Stomach (tissue), 8 donors: ENCODE measurements at regions not wholly inside any gene's neighbourhood (a gene's known extent, or its start where the extent isn't known, plus 50 kb on each side); places are given as distances from the start of the nearest gene placed in this dataset.
"Not testable (repeated sequence)": the region's sequence is repeated elsewhere in the genome, so short reads cannot be mapped to it uniquely, and the experiment has no call there.

Experiments used
- DNase-seq, 2 donors: peaks; one replicate each; pipeline versions ENCODE4 v3.0.0 to v3.0.0-alpha.2; 2013 to 2019
- H3K27ac ChIP-seq, 5 donors: fragments of 200-600 bp in 4 of 5; sonication (generic) in 4 of 5; one replicate each; pipeline ENCODE4 v1.5.1; 2013 to 2019; ENCODE audit warnings: mild to moderate bottlenecking in 1 of 5, moderate library complexity in 1 of 5
- H3K27me3 ChIP-seq, 3 donors: fragments of 200-600 bp; sonication (generic); one replicate each; pipeline ENCODE4 v1.5.1; 2017 to 2019; ENCODE audit warnings: mixed run types in 1 of 3
- H3K36me3 ChIP-seq, 4 donors: fragments of 200-600 bp; sonication (generic); 1 replicate in 3 of 4; 2 replicates in 1 of 4; pipeline ENCODE4 v1.5.1; 2016 to 2019
- H3K4me1 ChIP-seq, 4 donors: fragments of 200-600 bp; sonication (generic); one replicate each; pipeline ENCODE4 v1.5.1; 2016 to 2019
- H3K4me3 ChIP-seq, 4 donors: fragments of 200-600 bp; sonication (generic) in 3 of 4; one replicate each; pipeline ENCODE4 v1.5.1; 2016 to 2019; ENCODE audit warnings: mild to moderate bottlenecking in 1 of 4
- H3K9me3 ChIP-seq, 4 donors: fragments of 200-600 bp; sonication (generic); one replicate each; pipeline ENCODE4 v1.5.1; 2016 to 2019
- CTCF ChIP-seq, 7 experiments: fragments of 450-650 bp in 4 of 7; fragments of 200-600 bp in 3 of 7; sonication (generic) in 3 of 7; IDR thresholded peaks; one replicate each; pipeline ENCODE4 v1.5.1; 2016 to 2019; ENCODE audit warnings: antibody characterized with exemption in 7 of 7, control low read depth in 2 of 7, mild to moderate bottlenecking in 1 of 7
- EP300 ChIP-seq: sonication (generic); formaldehyde crosslinking; IDR thresholded peaks from one replicate; pipeline ENCODE4 v1.6.1; 2017; ENCODE audit warnings: antibody characterized with exemption
- POLR2A ChIP-seq, 4 donors: fragments of 450-650 bp; IDR thresholded peaks; one replicate each; pipeline ENCODE4 v1.6.1; 2016; ENCODE audit warnings: antibody characterized with exemption in 4 of 4, control low read depth in 2 of 4, mild to moderate bottlenecking in 1 of 4, moderate library complexity in 1 of 4
- POLR2AphosphoS5 ChIP-seq, 3 donors: sonication (generic); formaldehyde crosslinking; IDR thresholded peaks; one replicate each; pipeline ENCODE4 v1.6.1; 2016; ENCODE audit warnings: antibody characterized with exemption in 3 of 3
- WGBS, 5 donors: extraction: QIAGEN DNeasy Blood & Tissue Kit in 3 of 5; methylation state at CpG; one replicate each; pipeline versions ENCODE4 v1.1.5 to v1.1.7; 2013 to 2018; 5-methylcytosine and 5-hydroxymethylcytosine counted together
- intact Hi-C: fragments of 100-400 bp; cut with DNase I; formaldehyde crosslinking; loops from one replicate; pipeline ENCODE4 v1.15.1; 2023; ENCODE audit warnings: low total_unique reads
- donor health status: healthy with polysubstance abuse.
- donor health status: Bipolar disorder and iron deficiency.
- donor health status: healthy.

DNA sequence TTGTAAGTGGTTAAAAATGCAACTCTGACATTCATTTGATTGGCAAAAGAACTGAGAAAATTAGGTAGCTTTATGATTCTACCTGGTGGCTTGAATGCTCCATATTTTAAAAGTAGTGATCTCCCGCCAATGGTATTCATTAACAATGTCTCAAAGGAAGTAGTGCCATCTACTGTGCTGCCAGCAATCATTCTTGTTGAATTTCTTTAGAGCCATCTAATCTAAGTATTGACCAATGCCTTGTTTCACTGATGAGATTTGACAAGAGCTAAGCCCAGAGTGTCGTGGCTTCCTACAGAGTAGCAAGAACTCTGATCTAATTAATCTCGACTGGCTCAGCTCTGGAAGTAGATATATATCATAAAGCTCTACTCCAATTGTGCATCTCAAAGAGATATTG, 696.7 kb downstream of the C6orf118 start:
- TF ChIP-seq CTCF (IDR thresholded peaks at IDR 0.05) (no peak), POLR2A (IDR thresholded peaks at IDR 0.05) (no peak), EP300 (no peak), POLR2AphosphoS5 (IDR thresholded peaks at IDR 0.05) (no peak)
- no peaks in the 10 kb centered on the region for H3K4me1 ChIP-seq
- 42 to 67% (median 49%) methylated on average over 3 of the region's 3 CpGs for WGBS, 5 donors
- no peaks in the 10 kb centered on the region for H3K27me3 ChIP-seq
- no peaks in the 10 kb centered on the region for H3K9me3 ChIP-seq
- no peak for DNase-seq
- no peak overlapping the region for H3K4me3 ChIP-seq
- H3K27ac ChIP-seq = no peak overlapping the region
- no peaks in the 10 kb centered on the region for H3K36me3 ChIP-seq
- intact Hi-C loops = no loop called here

DNA sequence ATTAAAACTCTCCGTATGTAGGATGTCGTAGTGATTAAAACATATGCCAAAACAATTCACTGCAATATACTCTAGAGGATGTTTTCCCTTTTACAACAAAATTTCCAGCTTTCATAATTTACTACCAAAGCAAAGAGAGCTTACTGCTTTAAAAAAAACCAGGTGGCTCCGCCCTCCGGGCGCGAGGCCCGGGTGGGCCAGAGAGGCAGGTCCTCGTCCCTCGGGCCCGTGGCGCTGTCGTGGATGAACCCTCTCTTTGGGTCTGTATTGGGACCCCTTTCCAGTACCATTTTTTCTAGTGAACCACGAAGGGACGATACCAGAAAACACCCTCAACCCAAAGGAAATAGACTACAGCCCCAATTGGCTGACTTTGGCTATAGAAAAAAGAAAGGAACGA, 698.5 kb downstream of the C6orf118 start:
- H3K27me3 ChIP-seq, H3K4me1 ChIP-seq, H3K36me3 ChIP-seq, intact Hi-C loops, H3K9me3 ChIP-seq, H3K4me3 ChIP-seq, DNase-seq, H3K27ac ChIP-seq: not testable (repeated sequence)
- WGBS, 5 donors = 86 to 91% (median 87%) methylated on average over 15 of the region's 15 CpGs

DNA sequence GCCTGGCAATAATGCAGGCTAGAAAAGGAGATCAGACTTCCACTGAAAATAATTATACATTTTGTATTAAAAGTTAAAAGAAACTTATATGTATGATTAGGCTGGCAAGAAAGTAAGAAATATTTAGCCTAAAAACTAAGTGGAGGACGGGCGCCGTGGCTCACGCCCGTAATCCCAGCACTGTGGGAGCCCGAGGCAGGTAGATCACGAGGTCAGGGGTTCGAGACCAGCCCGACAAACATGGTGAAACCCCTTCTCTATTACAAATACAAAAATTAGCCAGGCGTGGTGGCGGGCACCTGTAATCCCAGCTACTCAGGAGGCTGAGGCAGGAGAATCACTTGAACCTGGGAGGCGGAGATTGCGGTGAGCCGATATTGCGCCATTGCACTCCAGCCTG, 707.0 kb downstream of the C6orf118 start:
- H3K9me3 ChIP-seq, H3K27ac ChIP-seq, intact Hi-C loops, H3K4me3 ChIP-seq, DNase-seq, H3K36me3 ChIP-seq, H3K4me1 ChIP-seq, H3K27me3 ChIP-seq: not testable (repeated sequence)
- WGBS, 5 donors = 85 to 92% (median 91%) methylated on average over 15 of the region's 15 CpGs

DNA sequence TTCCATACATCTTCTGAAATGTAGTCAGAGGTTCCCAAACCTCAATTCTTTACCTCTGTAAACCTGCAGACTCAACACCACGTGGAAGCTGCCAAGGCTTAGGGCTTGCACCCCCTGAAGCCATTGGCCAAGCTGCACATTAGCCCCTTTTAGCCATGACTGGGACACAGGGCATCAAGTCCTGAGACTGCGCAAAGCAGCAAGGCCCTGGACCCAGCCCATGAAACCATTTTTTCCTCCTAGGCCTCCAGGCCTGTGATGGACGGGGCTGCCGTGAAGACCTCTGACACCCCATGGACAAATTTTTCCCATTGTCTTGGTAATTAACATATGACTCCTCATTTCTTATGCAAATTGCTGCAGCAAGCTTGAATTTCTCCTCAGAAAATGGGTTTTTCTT, 727.8 kb downstream of the C6orf118 start:
- H3K9me3 ChIP-seq = peaks cover 0 to 19% (median 17%) of the 10 kb centered on the region in 4 donors
- TF ChIP-seq POLR2A (IDR thresholded peaks at IDR 0.05) (no peak), CTCF (IDR thresholded peaks at IDR 0.05) (no peak)
- H3K27me3 ChIP-seq = no peaks in the 10 kb centered on the region
- WGBS, 5 donors = 49 to 77% (median 53%) methylated on average over 4 of the region's 4 CpGs
- no peaks in the 10 kb centered on the region for H3K36me3 ChIP-seq
- intact Hi-C loops = no loop called here
- no peaks in the 10 kb centered on the region for H3K4me1 ChIP-seq
- no peak overlapping the region for H3K27ac ChIP-seq
- no peak for DNase-seq
- no peak overlapping the region for H3K4me3 ChIP-seq

DNA sequence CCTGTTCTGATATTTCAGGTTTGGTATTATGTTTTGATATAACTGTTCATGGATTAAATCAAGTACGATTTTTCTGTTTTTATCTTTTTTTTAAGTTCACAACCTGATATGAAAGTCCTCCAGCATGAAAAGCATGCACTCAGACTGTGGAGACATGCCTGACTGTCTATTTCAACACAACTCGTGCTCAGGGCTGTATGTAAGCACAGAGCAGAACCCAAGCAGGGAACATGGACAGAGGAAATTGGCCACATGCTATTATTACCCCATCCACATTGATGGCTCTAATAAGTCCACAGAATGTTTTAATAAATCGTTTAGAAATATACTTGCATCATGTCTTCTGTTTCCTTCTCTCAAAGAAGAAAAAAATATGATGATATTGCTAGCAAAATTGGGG, 730.4 kb downstream of the C6orf118 start:
- no peak overlapping the region for H3K4me3 ChIP-seq
- H3K36me3 ChIP-seq = no peaks in the 10 kb centered on the region
- no peaks in the 10 kb centered on the region for H3K4me1 ChIP-seq
- no peak overlapping the region for H3K27ac ChIP-seq
- no peaks in the 10 kb centered on the region for H3K27me3 ChIP-seq
- intact Hi-C loops = no loop called here
- no peak for DNase-seq
- WGBS, 5 donors = 50 to 68% (median 64%) methylated on average over 3 of the region's 3 CpGs
- H3K9me3 ChIP-seq = peaks cover 0 to 21% (median 17%) of the 10 kb centered on the region in 4 donors
- no peak for TF ChIP-seq CTCF (IDR thresholded peaks at IDR 0.05)
- no peak for TF ChIP-seq POLR2AphosphoS5 (IDR thresholded peaks at IDR 0.05)
- no peak for TF ChIP-seq POLR2A (IDR thresholded peaks at IDR 0.05)
- no peak for TF ChIP-seq EP300

DNA sequence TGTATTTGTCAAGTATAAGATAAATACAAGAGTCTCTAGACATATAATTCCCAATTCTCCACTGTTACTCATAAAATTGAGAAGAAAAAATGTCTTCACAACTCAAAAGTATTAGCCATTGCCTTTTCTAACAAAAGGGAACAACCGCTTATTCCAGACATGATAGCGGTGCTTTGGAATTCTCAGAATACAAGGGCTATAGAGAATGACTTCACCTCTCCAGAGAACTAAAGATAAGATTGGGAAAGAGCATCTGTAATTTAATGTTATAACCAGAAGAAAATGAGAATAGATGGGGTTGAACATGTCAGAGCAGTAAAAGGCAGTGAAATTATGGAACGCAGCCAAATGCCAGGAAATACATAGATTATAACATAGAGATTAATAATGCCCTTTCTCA, 730.8 kb downstream of the C6orf118 start:
- Histone ChIP-seq H3K27me3 (no peaks in the 10 kb centered on the region), H3K27ac (no peak overlapping the region), H3K4me1 (no peaks in the 10 kb centered on the region), H3K4me3 (no peak overlapping the region), H3K36me3 (no peaks in the 10 kb centered on the region), H3K9me3 (peaks cover 0 to 23% (median 17%) of the 10 kb centered on the region in 4 donors)
- TF ChIP-seq EP300 = no peak
- no peak for TF ChIP-seq POLR2AphosphoS5 (IDR thresholded peaks at IDR 0.05)
- TF ChIP-seq CTCF (IDR thresholded peaks at IDR 0.05) = no peak
- TF ChIP-seq POLR2A (IDR thresholded peaks at IDR 0.05) = no peak
- 54 to 79% (median 63%) methylated on average over 3 of the region's 3 CpGs for WGBS, 5 donors
- no peak for DNase-seq
- intact Hi-C loops = no loop called here
